ENCODE measurements at regions not wholly inside any gene's neighbourhood (a gene's known extent, or its start where the extent isn't known, plus 50 kb on each side); places are given as distances from the start of the nearest gene placed in this dataset. TPM values are rescaled to one million over a fixed set of nuclear protein-coding genes. Genes with fewer than 3 reads are reported as not detected.

GRCh38 chr12:66020481-66020880 lies 110.1 kb downstream of the LLPH start:
- no peak overlapping the region for H3K4me3 ChIP-seq (replicated peaks; ENCODE audit: insufficient read depth, low read length)
- no peak overlapping the region for H3K27ac ChIP-seq (replicated peaks)
- TF ChIP-seq REST (IDR thresholded peaks at IDR 0.05; ENCODE audit: insufficient replicate concordance, low read depth) (no peak), SPI1 (IDR thresholded peaks at IDR 0.05; ENCODE audit: borderline replicate concordance, low read depth) (no peak), POLR2AphosphoS5 (IDR thresholded peaks at IDR 0.05; ENCODE audit: low read depth) (no peak), GABPA (IDR thresholded peaks at IDR 0.05; ENCODE audit: low read depth) (no peak)
- TF ChIP-seq, protein P1, sequence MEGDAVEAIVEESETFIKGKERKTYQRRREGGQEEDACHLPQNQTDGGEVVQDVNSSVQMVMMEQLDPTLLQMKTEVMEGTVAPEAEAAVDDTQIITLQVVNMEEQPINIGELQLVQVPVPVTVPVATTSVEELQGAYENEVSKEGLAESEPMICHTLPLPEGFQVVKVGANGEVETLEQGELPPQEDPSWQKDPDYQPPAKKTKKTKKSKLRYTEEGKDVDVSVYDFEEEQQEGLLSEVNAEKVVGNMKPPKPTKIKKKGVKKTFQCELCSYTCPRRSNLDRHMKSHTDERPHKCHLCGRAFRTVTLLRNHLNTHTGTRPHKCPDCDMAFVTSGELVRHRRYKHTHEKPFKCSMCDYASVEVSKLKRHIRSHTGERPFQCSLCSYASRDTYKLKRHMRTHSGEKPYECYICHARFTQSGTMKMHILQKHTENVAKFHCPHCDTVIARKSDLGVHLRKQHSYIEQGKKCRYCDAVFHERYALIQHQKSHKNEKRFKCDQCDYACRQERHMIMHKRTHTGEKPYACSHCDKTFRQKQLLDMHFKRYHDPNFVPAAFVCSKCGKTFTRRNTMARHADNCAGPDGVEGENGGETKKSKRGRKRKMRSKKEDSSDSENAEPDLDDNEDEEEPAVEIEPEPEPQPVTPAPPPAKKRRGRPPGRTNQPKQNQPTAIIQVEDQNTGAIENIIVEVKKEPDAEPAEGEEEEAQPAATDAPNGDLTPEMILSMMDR (IDR thresholded peaks at IDR 0.05; ENCODE audit: insufficient read depth, low read length), result no peak
- DNase-seq (ENCODE audit: low read depth in 1 of 2, low spot score in 1 of 2), result no peak
- H3K27me3 ChIP-seq (ENCODE audit: insufficient read depth, poor library complexity, severe bottlenecking), result no peaks in the 10 kb centered on the region

DNA sequence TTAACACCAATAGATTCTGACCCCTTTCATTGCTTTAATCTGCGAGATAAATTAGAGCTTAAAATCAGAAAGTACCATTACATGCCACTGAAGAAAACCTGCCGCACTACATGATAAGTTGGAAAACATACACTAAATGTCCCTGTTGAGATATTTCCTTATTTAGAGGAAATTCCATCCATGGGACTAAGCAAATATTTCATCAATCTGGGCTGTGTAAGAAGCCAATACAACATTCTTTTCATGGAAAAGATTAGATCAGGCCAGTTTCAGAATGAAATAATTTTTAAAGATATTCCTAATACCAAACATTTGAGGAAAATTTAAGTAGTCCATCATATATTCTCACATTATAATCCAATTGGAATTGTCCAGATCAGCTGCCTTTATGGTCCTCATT lies 112.8 kb downstream of the LLPH start:
- Histone ChIP-seq H3K4me3 (replicated peaks; ENCODE audit: insufficient read depth, low read length) (no peak overlapping the region), H3K27ac (replicated peaks) (no peak overlapping the region), H3K27me3 (ENCODE audit: insufficient read depth, poor library complexity, severe bottlenecking) (no peaks in the 10 kb centered on the region)
- DNase-seq (ENCODE audit: low read depth in 1 of 2, low spot score in 1 of 2), result no peak
- TF ChIP-seq POLR2AphosphoS5 (IDR thresholded peaks at IDR 0.05; ENCODE audit: low read depth), result no peak
- TF ChIP-seq, protein P1 (IDR thresholded peaks at IDR 0.05; ENCODE audit: insufficient read depth, low read length), result no peak
- TF ChIP-seq REST (IDR thresholded peaks at IDR 0.05; ENCODE audit: insufficient replicate concordance, low read depth), result no peak
- no peak for TF ChIP-seq GABPA (IDR thresholded peaks at IDR 0.05; ENCODE audit: low read depth)
- no peak for TF ChIP-seq SPI1 (IDR thresholded peaks at IDR 0.05; ENCODE audit: borderline replicate concordance, low read depth)

Small RNA genes in the stretch of these regions (microRNA-seq; reads per million reads assigned to microRNA genes)
- not detected for gene MIR6074

Measured in HL-60 (cell line).